ENCODE measurements at regions not wholly inside any gene's neighbourhood (a gene's known extent, or its start where the extent isn't known, plus 50 kb on each side); places are given as distances from the start of the nearest gene placed in this dataset.

DNA sequence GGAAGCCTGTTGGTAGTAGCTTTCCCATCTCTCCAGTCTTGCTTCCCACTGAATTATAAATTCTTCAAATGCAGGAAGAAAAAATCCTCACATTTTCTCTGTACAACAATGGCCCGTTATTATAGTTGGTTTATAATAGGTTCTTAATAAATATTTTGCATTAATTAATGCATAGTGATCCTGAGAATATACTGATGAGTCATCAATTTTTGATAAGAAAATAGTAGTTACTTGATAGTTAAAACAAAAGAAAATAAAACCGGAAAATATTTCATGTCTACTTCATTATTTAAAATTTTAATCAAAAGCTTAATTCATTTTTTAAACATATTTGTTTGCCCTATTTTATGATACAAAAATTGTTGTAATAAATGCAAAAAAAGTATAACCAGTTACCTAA lies 762.6 kb downstream of the BRINP1 start:
- DNase-seq: no peak

- DNase-seq: no peak
These were observed 759.7 kb downstream of the BRINP1 start for GRCh38 chr9:118609355-118610044.

DNA sequence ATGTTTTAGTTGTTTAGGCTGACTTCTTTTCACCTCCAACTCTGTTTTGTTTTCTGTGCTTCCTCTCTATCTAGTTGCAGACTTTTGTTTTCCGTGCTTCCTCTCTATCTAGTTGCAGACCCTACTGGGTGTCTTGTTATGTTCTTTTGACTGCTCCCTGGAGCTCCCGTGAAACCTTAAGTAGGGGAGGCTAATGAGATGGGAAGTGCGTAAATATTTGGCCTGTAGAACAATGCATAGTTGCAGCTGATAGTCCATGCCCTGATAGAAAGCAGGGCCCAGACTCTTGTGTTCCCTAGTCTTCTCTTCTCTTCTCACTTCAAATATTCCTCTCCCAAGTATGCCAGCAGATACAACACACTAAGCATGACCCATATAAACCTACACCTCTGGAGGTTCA lies 757.0 kb downstream of the BRINP1 start:
- DNase-seq: no peak

DNA sequence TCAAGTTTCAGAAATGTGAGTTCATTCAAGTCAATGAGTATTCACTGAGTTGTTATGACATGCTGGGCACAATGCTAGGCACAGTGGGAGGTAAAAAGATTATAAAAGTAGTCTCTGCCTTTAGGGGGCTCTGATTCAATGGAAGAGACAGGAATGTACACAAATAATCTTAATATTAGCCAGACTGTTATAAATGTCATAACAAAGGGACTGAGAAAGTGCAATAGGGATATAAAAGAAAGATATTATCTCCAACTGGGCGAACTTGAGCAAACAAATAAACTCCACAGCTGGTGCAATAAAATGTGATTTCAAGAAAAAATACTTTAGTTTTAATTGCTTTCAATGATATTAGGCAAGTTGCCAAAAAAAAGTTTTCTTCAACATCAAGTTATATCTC lies 755.2 kb downstream of the BRINP1 start:
- DNase-seq: no peak

GRCh38 chr9:118618084-118618483 lies 751.2 kb downstream of the BRINP1 start:
- DNase-seq: no peak

DNA sequence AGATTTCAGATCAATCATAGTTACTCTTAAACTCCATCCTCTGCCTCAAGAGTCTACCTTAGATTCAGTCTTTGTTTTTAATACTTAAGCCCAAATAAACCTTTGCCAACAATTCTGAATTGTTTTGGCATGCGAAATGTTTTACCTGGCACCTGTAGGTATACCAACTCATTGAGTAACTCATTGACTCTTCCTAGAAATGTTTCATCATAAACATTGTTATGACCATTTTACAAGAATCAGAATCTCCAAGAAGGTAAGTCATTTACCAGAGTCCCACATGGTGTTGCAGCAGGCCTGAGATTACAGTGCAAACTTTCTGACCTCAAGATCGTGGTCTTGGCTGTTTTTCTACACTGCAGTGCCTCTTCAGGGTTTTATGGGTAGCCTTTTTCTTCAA lies 750.4 kb downstream of the BRINP1 start:
- no peak for DNase-seq

- DNase-seq: no peak
These were observed 744.6 kb downstream of the BRINP1 start for GRCh38 chr9:118624608-118625007.

- no peak for DNase-seq
These were observed 739.2 kb downstream of the BRINP1 start for GRCh38 chr9:118630079-118630478.

- no peak for DNase-seq
These were observed 738.2 kb downstream of the BRINP1 start for GRCh38 chr9:118630931-118631595.

GRCh38 chr9:118631956-118632355 lies 737.3 kb downstream of the BRINP1 start:
- no peak for DNase-seq

GRCh38 chr9:118635416-118635815 lies 733.8 kb downstream of the BRINP1 start:
- DNase-seq: no peak

- no peak for DNase-seq
These were observed 731.6 kb downstream of the BRINP1 start for GRCh38 chr9:118637681-118638080.

GRCh38 chr9:118640836-118641560 lies 728.2 kb downstream of the BRINP1 start:
- no peak for DNase-seq

DNA sequence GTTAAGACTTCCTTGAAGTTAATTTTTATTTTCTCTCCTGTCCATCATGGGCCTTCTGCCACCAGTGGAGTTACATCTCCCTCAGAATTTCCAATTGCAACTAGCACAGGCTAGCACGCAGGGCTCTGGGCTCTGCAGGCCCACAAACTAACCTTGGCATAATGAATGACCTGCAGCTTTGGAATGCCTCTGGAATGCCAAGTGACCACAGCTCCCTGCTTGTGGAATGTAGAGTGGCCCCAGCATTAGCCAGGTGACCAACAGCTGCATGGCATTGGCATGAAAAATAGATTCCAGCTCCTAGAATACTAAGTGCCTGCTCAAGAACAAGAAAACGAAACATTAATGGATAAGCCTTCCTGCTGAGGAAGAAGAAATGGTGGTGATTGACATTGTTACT lies 726.1 kb downstream of the BRINP1 start:
- DNase-seq: no peak

GRCh38 chr9:118644066-118644465 lies 725.2 kb downstream of the BRINP1 start:
- DNase-seq: no peak

DNA sequence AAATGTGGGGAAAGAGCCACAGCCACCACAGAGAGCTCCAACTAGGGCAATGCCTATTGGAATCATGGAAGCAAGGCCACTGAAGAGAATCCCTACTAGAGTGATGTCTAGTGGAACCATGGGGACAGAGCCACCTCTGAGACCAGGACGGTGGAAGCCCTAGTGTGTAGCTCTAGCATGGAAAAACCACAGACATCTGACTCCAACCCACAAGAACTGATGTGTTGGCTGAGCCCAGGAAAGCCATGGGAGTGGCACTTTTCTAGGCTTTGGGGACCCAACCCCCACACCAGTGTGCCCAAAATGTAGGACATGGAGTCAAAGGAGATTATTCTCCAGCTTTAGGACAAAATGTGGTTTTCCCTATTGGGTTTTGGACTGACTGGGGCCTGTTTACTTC lies 721.9 kb downstream of the BRINP1 start:
- DNase-seq: no peak

GRCh38 chr9:118650417-118650816 lies 718.8 kb downstream of the BRINP1 start:
- no peak for DNase-seq

- DNase-seq: no peak
These were observed 717.7 kb downstream of the BRINP1 start for GRCh38 chr9:118651511-118651910.

DNA sequence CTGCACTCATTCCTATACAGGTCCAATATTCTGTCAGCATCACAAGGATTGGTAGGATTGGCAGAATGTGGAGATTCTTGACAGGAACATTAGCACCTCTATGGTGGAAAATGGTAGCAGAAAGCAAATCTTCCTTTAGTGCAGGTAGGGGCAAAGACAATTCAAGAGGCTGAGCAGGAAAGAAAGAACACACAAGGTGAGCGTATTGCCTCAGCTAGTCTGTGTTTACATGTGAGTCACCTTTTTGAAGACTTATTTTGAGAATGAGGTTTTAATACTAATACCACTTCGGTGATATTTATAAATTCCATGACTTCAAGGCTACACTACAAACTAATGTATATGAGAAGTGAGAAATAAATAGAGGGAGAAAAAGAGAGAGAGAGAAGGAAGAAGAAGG lies 717.0 kb downstream of the BRINP1 start:
- DNase-seq: no peak

DNA sequence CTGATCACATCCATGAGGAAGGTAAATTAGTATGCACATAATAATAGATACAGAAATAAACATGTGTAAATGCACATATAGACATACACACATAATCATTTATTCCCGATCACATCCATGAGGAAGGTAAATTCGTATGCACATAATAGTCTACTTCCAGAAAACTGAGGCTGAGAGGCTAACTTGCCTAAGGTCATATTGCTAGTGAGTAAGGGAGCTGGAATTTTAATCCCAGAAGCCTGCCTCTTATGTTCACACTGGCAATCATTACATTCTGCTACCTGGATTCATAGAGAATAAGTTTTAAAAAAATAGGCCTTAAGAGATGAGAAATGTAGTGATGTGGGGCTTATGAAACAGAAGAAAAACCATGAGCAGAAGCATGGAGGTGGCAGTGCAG lies 716.3 kb downstream of the BRINP1 start:
- DNase-seq: no peak

DNA sequence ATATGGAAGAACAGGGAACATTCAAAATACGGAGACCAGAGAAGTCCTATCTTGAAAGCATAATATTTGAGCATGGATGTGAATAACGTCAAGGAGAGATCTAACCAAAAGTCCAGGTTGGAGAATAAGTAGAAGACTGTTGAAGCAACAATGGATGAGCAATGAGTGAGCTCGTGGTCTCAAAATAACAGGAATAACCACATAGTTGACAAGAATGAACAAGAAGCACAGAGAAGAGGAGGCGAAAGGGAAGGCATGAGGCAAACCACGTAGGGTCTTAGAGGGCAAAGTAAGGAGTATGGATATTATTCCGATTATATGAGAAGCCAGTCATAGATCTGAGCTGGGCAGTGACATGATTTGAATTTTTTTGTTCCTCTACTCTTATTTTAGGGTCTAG lies 710.2 kb downstream of the BRINP1 start:
- DNase-seq: no peak

DNA sequence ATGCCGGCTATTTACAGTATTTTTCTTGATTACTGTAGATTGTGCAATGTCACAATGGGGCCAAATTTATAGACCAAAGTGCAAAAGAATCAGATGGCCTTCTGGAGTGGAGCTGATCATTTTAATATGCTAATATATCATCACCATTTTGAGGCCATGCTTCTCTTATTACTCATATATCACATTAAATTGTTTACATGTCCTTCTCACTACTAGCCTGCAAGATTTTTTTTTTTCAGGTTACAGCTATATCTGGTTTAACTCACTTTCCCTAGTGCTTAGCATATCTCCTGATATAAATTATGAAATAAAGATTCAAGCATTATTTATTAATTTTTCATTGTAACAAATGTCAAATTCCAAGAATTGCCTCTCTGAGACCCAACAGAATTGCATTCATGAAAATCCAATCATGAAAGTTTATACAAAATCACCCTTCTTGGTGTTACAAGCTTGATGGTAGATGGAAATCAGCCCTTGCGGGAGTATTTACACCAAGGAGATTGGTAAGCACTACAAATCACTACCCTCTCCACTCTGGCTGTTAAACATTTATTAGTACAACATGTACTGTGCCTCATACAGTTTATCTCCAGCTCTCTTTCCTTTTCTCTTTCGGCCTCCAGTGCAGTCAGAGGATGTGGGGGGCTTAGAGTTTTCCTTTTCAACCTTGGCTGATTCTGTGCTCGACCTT lies 703.9 kb downstream of the BRINP1 start:
- DNase-seq: no peak
